ENCODE measurements at regions not wholly inside any gene's neighbourhood (a gene's known extent, or its start where the extent isn't known, plus 50 kb on each side); places are given as distances from the start of the nearest gene placed in this dataset.

DNA sequence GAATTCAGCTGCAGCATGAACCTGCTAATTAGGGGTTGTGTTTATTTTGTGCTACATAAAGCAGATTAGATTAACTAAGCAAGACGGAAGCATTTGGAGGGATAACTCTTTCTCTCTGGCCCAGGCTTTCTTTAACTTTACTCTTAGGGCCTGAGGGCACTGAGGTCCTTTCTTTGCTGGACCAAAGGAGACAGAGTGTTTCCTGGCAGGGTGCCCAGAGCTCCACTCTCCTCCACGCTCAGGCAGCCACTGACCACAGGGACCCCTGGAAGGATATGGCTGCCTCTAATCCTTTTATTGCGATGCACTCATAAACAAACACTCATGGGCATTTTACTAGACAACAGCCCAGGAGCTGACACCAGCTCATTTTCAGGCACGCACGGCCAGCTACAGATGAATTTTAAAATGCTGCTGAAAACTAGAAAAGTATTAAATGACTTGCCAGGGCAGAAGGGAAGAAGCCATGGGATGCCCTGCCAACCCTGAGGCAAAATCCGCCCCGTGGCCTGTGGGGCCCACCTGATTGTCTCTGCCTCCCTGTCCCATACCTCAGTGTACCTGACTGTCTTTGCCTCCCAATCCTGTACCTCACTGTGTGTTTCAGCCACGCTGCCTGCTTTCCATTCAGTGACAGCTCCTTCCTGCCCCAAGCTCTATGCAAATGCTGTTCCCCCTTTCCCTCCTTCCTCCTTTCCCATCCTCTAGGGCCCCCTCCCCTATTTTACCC lies 192.6 kb upstream of the NAV2 start:
- no peak for DNase-seq (ENCODE audit: low spot score)

- DNase-seq (ENCODE audit: low spot score): no peak
Observed at GRCh38 chr11:19519353-19519752, 193.3 kb upstream of the NAV2 start.

DNA sequence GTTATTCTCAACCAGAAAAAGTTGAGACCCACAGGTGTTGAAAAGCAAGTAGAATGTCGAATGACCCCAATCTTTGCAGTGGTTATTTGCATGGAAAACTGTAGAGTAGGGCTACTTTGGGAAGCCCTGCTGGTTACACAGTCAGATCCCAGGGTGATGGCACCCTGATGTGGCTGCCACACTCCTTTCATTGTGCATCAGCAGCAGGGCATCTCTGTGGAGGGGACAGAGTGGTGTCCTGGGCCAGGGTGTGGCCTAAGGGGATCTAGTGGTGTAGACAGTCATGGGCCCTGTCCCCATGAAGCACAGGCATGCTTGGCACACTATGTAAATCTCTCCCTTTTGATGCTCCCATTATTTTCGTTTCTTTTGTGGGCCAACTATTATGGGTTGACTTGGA lies 199.4 kb upstream of the NAV2 start:
- no peak for DNase-seq (ENCODE audit: low spot score)

DNA sequence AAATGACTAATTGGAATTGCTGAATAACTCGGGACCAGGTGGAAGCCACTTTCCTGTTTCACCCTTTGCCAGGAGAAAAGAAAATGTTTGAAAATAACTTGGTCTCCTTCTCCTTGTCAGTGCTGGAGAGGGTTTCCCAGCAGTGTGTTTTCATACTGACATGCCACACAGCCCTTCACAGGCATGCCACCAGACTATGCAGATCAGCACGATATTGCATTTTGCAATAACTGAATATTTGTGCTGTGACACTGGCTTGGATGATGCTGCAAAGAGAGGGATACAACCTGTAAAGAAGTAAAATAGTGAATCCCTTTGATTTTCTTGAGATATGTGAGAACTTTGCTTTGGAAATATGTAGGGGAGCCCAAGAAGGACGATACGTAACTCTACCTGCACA lies 200.0 kb upstream of the NAV2 start:
- no peak for DNase-seq (ENCODE audit: low spot score)

- DNase-seq (ENCODE audit: low spot score): no peak
Observed at GRCh38 chr11:19511413-19512183, 201.0 kb upstream of the NAV2 start.

DNA sequence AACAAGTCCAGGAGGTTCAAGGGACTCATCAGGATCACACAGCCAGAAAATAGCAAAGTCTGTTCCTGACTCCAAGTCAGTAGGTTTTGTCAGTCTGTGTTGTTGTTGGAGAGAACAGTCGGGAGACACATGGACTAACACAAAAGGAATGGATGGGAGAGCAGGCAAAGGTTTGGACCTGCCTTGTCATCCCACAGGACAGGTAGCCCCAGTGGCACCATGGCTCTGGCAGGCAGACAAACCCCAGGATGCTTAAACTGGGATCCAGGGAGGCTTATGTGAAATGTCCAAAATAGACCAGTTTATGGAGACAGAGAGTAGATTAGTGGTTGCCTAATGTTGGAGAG lies 201.6 kb upstream of the NAV2 start:
- no peak for DNase-seq (ENCODE audit: low spot score)

DNA sequence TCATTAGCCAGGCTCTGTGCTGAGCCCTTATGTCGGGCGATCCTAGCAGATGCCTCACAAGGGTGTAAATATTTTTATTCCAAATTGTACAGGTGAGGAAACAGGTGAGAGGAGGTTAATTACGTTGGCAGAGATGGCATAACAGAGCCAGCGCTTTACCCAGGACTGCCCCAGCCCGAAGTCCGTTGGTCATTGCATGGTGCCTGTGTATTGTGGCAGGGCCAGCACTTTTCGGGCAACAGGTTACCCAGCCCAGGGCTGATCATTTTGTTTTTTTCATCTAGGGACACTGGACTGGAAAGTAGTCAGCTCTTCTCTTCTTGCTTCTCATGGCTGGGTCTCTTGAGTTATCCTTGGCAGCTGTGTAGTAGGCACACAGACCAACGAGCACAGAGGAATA lies 202.2 kb upstream of the NAV2 start:
- DNase-seq (ENCODE audit: low spot score): no peak

- DNase-seq (ENCODE audit: low spot score): no peak
Observed at GRCh38 chr11:19509215-19509614, 203.4 kb upstream of the NAV2 start.

DNA sequence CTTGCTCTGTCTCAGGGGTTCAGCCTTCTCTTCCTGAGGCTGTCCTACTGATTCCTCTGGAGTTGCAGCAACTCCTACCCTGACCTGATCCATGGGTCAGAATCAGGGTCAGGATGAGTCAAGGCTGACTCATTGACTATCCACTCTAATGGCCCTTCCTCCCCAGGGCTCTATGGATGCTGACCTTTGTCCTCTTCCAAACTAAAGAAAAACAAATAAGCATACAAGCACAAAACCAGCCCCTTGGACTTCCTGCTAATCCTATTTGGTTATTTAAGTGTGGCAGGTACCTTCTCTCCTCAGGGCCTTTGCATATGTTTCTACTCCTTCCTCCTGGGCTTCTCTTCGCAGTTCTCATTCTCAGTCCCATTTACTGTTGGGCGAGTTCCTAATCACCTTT lies 204.5 kb upstream of the NAV2 start:
- peak; percentile 22 for DNase-seq (ENCODE audit: low spot score)

GRCh38 chr11:19506816-19507486 lies 205.7 kb upstream of the NAV2 start:
- DNase-seq (ENCODE audit: low spot score): no peak

GRCh38 chr11:19502691-19503253 lies 209.9 kb upstream of the NAV2 start:
- DNase-seq (ENCODE audit: low spot score): no peak

DNA sequence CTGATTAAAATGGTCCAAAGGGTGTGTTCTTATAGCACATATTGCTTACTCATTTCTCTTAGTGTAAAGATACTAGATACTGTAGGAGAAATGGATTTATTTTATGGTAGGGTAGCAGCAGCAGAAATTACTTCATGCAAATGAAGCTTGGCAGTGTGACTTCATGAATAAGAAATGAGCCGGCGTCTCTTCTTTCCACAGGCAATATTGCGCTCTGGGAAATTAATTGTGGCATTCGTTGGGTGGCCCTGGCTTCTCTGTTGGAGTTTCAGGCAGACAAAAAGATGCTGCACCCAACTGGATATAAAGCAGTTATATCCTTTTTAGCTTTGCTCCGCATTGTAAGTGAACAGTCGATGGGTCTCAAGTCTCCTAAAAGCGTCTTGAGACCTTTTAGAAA lies 211.0 kb upstream of the NAV2 start:
- DNase-seq (ENCODE audit: low spot score): no peak

DNA sequence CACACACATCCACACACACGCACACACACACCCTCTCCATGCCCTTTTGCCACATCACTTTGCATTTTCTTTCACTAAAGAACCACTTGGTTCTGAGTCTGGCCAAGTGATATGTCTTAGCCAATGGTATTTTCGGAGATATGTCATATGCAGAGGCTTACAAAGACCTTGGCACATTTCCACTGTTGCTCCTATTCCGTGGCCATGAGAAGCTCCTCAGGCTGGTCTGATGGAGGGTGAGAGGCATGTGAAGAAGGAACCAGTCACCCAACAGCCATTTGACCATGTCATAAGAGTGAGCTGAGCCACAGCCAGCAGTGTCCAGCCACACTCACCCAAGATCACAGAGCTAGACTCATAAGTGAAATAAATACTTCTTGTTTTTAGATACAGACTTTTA lies 212.6 kb upstream of the NAV2 start:
- peak; percentile 20 for DNase-seq (ENCODE audit: low spot score)

- no peak for DNase-seq (ENCODE audit: low spot score)
Observed at GRCh38 chr11:19499026-19499669, 213.5 kb upstream of the NAV2 start.

DNA sequence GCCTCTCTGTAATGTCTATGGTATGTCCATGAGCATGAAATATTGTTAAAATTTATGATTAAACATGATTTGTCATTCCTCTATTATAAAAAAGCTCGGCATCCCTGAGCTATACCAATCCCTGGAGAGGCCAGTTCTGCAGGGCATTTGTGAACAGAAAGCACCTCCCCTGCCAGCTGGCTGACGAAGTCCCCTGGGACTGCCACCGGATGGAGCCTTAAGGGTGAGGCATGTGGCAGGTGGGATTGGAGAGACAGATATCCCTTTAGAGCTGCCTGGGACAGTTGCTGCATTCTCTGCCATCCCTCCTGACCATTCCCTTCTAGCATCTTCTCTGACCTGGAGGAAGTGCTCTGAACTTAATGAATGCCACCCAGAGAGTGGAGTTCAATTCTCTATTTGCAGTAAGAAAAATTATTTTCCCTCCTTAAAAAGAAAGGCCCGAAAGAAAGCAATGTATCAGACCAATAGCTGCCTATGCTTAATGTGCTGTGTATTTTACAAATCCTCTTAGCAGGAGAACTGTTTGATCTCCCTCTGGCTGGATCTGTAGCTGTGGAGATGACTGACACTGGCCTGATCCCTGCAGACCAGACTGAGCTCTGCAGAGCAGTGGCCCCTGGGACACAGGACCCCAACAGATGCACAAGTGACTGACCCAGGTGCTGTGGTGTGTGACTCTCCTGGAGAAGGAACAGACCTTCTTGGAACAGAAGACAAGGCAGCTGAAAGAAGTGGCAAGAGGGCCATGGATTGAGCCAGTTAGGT lies 219.0 kb upstream of the NAV2 start:
- DNase-seq (ENCODE audit: low spot score): no peak

GRCh38 chr11:19482319-19483100 lies 230.1 kb upstream of the NAV2 start:
- DNase-seq (ENCODE audit: low spot score): no peak

DNA sequence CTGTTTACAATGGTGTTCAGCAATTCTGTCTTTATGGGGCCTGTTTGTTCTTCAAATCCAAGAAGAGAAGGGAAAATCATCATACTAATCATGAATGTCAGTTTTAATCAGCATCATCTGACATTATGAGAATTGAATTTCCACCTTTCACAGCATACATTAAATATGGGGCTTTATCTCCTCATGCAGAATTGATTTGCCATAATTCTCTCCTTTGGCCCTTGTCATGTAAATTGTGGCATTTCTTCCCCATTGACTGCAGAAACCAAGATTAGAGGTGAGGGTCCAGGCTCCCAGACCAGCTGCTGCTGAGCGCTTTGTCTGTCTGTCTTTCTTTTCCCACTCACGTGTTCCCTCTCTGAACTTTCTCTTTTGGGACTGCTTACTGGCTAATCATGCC lies 232.1 kb upstream of the NAV2 start:
- no peak for DNase-seq (ENCODE audit: low spot score)

GRCh38 chr11:19478891-19479290 lies 233.7 kb upstream of the NAV2 start:
- DNase-seq (ENCODE audit: low spot score): no peak

DNA sequence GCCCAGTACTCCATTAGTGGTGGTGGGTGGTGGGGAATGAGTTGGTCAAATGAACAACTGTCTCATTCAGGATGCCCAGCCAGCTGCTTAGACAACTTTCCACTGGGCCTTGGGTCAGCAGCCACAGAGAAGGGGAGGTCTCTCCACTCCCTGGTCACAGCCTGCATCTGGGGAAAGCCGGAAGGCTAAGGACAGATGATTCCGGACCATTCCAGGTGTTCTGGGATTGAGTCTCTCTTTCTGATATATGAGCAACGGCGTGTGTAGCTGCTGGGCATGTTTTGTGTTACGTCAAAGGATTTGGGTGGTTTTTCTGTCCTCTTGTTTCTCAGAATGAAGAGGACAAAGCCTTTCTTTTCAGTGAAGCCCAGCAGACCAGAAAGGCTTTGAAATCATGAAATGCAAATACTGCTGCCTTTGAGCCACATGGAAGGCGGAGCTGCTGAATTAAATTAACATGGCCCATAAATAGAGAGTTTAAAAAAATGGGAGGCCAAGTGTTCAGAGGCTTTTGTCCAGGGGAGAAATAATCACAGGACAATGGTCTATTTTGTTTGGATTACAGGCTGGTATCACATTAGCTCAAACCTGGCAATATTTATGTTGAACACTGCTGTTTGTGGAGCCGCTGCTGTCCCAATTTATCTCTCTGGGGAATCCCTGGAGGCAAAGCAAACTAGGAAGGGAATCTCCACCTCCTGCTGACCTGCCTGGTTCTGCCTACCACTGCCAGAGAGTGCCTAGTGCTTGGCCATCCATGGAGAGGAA lies 234.4 kb upstream of the E2F8 start:
- DNase-seq (ENCODE audit: low spot score): no peak

DNA sequence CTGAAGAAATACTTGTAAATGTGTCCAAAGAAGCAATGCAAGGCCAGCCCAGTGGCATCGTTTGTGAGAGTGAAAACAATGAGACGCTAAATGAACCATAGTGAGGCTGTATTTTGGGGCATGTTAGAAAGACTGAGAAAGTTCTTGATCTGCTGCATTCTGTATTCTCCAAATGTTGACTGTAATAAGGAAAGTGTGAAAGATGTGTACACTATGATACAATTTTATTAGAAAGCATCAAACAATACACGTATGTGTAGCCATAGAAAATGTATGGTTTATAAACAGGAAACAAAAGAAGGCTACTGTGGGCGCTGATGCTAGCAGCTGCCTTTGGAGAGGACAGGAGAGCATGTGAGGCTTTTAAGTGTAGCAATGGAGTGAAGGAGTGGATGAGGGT lies 233.5 kb upstream of the E2F8 start:
- DNase-seq (ENCODE audit: low spot score): no peak

Measured in hepatic stellate cell (primary cell).